ENCODE measurements at regions not wholly inside any gene's neighbourhood (a gene's known extent, or its start where the extent isn't known, plus 50 kb on each side); places are given as distances from the start of the nearest gene placed in this dataset.
A peak's percentile ranks its signal among the peaks of the same experiment; 100 is the strongest.

DNA sequence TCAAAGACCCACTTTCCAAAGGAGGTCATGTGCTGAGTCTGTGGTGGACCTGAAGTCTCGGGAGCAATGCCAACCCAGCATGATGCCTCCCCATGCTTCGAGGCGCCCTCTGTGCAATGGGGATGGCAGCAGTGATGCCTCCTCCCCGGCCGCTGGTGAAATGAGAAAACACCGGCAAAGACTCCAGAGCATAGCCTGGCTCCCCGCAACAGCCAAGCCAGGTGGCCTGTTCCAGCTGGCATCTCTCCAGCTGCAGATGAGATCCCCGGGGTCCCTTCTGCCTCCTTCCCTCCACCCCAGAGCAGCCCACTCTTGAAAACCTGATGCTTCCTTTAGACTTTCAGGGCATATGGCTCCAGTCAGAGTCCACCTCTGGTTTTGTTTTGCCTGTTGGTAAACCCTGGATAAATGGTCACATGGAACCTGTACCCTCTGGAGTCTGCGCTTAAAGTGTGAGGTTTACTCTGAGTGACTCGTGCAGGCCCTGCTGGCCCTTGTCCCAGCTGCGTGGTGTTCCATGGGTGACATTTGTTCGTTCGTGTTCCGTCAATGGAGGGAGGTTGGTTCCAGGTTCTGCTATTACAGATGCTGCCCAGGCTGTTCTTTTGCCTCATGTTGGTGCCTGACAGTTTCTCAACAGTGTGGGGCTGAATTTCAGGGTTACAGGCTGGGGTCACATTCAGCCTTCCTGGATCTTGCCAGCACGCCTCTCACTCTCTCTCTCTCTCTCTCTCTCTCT lies 181.8 kb upstream of the CIBAR2 start:
- no peak for DNase-seq (ENCODE audit: low spot score)

GRCh38 chr16:85294810-85295508 lies 182.7 kb upstream of the CIBAR2 start:
- DNase-seq (ENCODE audit: low spot score) = no peak

GRCh38 chr16:85296859-85297660 lies 184.8 kb upstream of the CIBAR2 start:
- DNase-seq (ENCODE audit: low spot score) = peak; percentile 52

- DNase-seq (ENCODE audit: low spot score) = no peak
Measured at GRCh38 chr16:85297881-85298280, 185.6 kb upstream of the CIBAR2 start.

GRCh38 chr16:85300406-85300968 lies 188.2 kb upstream of the CIBAR2 start:
- DNase-seq (ENCODE audit: low spot score) = no peak

DNA sequence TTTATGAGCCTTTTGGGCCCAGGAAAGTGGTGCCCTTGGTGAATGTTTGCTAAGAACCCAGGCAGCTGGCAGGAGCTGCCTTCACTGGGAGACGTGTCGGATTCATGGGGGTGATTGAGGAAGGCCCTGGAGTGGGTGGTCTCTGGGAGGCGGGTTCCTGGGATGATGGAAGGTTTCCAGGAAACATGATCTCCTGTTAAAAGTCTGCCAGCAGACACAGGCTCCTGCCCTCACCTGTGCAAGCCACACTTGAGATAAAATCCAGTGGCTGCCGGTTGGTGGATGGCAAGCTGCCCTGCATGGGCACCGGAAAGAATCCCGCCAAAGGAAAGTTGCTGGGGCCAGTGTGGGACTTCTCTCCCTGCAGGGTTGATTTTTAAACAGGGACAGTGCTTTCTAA lies 189.0 kb upstream of the CIBAR2 start:
- DNase-seq (ENCODE audit: low spot score) = no peak

DNA sequence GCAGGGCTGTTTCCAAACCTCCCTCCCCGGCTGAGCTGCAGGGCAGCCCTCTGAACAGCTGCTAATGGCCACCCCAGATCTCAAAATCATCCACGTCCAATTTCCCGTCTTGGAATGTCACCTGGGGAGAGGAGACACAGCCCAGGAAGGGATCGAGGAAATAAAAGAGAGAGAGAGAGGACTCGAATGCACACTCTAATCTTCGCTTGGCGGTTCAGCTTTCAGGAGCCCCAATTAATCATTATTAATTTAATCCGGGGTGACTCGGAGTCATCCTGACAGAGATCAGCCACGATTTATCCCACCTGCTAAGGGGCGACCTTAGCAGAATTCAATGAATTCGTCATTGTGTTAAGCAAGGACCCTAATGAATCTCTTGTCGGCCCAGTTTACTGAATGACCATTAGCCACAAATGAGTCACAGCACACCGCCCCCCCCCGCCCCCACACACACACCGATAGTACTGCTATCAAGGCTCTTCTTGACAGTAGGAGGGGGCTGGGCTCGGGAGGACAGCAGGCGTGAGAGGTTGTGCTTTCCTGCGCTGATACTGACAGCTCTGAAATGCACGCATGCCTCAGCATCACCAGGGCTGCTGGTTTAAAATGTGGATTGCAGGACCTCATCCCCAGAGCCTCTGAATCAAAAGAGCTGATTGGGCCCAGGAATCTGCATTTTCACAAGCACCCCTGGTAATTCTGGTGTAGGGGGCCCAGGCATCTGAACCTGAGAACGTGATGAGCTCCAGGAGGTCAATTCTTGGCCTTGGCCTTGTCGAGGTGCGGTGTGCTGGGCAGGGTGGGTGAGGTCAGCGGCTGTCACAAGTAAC lies 190.0 kb upstream of the CIBAR2 start:
- DNase-seq (ENCODE audit: low spot score) = no peak

DNA sequence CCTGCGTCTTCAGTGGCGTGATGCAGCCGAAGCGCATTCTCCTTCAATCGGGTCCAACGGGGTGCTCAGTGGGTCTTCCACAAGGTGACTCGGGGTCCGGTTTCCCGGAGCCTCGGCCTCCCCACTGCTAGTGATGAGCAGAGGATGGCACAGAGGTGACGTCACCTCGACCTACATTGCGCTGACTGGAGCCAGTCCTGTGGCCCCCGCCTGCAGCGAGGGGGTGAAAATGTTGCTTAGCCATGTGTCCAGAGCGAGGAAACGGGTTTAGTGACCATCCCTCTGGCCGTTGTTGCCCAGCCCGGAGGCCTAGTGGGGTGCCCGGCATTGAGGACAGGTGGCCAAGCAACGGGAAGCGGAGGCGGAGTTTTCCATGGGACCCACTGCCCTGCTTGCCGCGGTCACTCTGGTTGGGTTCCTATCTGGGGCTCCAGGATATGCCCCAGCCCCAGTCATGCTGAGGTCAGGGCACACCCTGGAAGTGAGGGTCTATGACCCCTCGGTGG lies 190.6 kb upstream of the CIBAR2 start:
- DNase-seq (ENCODE audit: low spot score) = no peak

GRCh38 chr16:85303354-85303883 lies 191.1 kb upstream of the CIBAR2 start:
- peak; percentile 65 for DNase-seq (ENCODE audit: low spot score)

GRCh38 chr16:85304337-85304736 lies 192.1 kb upstream of the CIBAR2 start:
- DNase-seq (ENCODE audit: low spot score) = no peak

DNA sequence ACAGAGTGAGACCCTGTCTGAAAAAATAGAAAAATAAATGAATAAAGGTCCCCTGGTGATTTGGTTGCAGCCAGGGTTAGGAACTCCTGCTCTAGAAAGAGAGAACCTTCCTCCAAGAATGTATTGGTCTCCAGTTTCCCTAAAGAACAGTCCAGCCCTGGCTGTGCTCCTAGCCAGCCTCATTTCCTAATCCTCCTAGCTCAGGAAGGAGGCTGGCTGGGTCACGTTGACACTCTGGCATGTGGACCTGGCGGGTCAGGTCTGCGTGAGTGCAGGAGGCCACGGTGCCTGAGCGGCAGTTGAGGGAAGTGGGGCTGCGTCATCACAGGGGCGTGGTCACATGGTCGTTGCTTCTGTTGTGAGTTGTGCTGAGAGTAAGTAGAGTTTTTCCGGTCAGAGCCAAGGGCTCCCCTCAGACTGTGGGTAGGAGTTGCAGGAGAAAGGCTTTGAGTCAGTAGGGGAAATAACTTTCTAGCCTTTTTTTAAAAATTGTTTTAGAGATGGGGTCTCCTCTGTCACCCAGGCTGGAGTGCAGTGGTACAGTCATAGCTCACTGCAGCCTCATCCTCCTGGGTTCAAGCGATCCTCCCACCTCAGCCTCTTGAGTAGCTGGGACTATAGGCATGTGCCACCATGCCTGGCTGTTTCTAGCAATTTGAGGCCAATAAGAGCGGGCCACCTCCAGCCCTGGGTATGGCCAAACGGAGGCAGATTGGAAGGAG lies 194.0 kb upstream of the CIBAR2 start:
- peak; percentile 39 for DNase-seq (ENCODE audit: low spot score)

GRCh38 chr16:85306793-85307551 lies 194.7 kb upstream of the CIBAR2 start:
- no peak for DNase-seq (ENCODE audit: low spot score)

DNA sequence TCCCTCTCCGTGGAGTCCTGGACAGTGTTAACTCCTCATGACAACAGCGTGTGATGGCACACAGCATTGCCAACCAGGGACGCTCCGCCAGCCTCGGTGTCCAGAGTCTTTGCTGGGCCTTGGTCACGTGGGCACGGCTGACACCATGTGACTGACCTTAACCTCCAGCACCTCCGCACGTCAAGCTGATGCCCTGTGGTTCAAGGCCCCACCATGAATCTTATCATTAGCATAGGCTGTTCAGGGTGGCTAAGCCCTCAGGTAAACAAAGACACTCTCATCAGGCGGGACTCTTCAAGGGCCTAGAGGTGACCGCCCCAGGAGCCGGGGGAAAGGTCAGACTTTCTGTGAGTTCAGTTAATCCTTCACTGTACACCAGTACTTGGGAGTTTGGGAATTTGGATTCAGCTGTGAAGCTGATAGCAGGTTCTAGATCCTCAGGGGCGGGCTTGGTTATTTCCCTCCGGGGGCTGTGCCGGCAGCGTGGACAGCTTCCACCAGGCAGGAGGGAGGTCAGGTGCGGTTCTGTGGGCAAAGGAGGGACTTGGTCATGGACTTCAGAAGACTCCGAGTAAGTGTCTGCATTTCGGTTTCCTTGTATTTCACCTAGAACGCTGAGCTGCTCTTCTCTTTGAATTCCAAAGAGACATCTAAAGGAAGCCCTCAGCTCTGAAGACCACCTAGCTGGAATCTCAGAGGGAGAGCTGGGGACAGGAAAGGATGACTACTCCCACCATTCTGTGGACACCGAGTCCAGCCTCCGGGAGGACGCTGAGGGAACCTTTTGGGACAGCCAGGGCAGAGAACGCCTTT lies 195.5 kb upstream of the CIBAR2 start:
- no peak for DNase-seq (ENCODE audit: low spot score)

- DNase-seq (ENCODE audit: low spot score) = no peak
Measured at GRCh38 chr16:85308611-85309540, 196.6 kb upstream of the CIBAR2 start.

- DNase-seq (ENCODE audit: low spot score) = no peak
Measured at GRCh38 chr16:85309656-85310587, 197.7 kb upstream of the CIBAR2 start.

DNA sequence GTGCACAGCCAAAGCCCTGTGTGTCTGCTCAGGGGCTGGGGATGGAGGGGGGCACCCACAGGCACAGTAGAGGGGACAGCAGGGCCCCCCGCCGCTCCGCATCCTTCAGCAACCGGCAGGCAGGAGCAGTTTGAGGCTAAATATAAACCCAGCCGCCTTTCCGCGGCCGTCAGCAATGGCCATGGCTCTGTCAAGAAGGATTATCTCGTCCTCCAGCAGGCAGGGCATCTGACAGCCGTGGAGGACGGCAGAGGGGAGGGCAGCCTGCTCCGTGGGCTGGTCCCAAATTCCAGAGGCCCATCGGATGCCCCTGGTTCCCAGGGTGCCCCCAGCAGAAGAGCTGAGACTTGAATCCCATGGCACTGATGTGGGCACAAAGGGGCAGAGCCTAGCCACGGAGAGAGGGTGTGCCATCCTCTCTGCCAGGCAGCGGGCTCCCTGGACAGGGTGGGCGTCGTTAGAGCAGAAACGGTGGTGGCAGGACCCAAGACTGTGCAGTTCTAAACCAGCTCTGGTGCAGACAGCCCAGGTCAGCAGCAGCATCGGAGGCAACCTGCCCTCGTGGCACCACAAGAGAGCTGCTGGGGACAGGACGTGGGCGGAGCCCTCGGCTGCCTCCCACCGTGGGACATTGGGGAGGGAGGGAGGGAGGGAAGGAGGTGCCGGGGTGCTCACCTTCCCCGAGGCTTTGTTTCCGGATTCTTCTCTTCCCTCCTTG lies 198.8 kb upstream of the CIBAR2 start:
- no peak for DNase-seq (ENCODE audit: low spot score)

Data from hematopoietic multipotent progenitor cell treated with erythropoietin and hydrocortisone succinate and interleukin-3 and kit ligand, for 15 days (in vitro differentiated cells).